HepG2 (cell line): ENCODE measurements at regions not wholly inside any gene's neighbourhood (a gene's known extent, or its start where the extent isn't known, plus 50 kb on each side); places are given as distances from the start of the nearest gene placed in this dataset.

ENCODE experiments used
- ATAC-seq: fragments of 200-7000 bp; cut with Tn5 transposase; 3 replicates; pipeline ENCODE4 v1.9.1; 2020; ENCODE audit warnings: mild to moderate bottlenecking, moderate library complexity
- BruUV-seq: library from RNA; stranded (reverse); fragments of 400-500 nt; replicated peaks from 2 replicates; lab custom pipeline; 2021; lab: Mats Ljungman, UMichigan
- CTCF ChIA-PET: fragments of 300-600 bp; formaldehyde crosslinking; extraction: SDS; loops from one replicate; lab custom pipeline; 2021; ENCODE audit warnings: low total read pairs, inconsistent platforms, low intra/inter-chr PET ratio; lab: Yijun Ruan, JAX
- POLR2A ChIA-PET: fragments of 350-600 bp; sonication (Branson Sonifier 250); formaldehyde crosslinking; loops from one replicate; lab custom pipeline; 2020; ENCODE audit warnings: antibody characterized with exemption, inconsistent platforms; lab: Yijun Ruan, JAX
- DNase-seq: peaks from one replicate; pipeline ENCODE4 v3.0.0-alpha.2; 2015; ENCODE audit warnings: low spot score
- FAIRE-seq: peaks from 3 replicates; lab custom pipeline; 2011; peaks lifted over from hg19 to GRCh38; lab: Jason Lieb, UNC
- H2AFZ ChIP-seq: one replicate; pipeline ENCODE4 v1.6.1; 2011; ENCODE audit warnings: low read length, inconsistent platforms
- H3K27ac ChIP-seq: fragments of 300-600 bp; 3 replicates; pipeline ENCODE4 v1.8.0; 2011; ENCODE audit warnings: mixed run types, mild to moderate bottlenecking, mixed read lengths, low read length, inconsistent platforms; ENCODE audit not compliant: insufficient read depth; ENCODE audit errors: extremely low read length
- H3K27me3 ChIP-seq, 2 experiments: fragments of 200-600 bp in 1 of 2; 2 replicates in 1 of 2; 3 replicates in 1 of 2; pipeline versions ENCODE4 v1.6.0 to v1.8.0; 2011; ENCODE audit warnings: low read length in 2 of 2, mild to moderate bottlenecking in 2 of 2, moderate library complexity in 2 of 2, inconsistent platforms in 1 of 2; ENCODE audit not compliant: insufficient read depth in 2 of 2, control insufficient read depth in 1 of 2
- H3K36me3 ChIP-seq, 2 experiments: fragments of 200-600 bp in 1 of 2; replicated peaks in 1 of 2; 2 replicates in 1 of 2; 3 replicates in 1 of 2; pipeline versions ENCODE4 v1.5.1 to v1.8.0; 2011; ENCODE audit warnings: low read length in 2 of 2, inconsistent platforms in 1 of 2; ENCODE audit not compliant: insufficient read depth in 2 of 2, control insufficient read depth in 1 of 2
- H3K4me1 ChIP-seq: 2 replicates; pipeline ENCODE4 v1.5.1; 2012; ENCODE audit warnings: low read length, inconsistent platforms; ENCODE audit not compliant: insufficient read depth
- H3K4me2 ChIP-seq: 2 replicates; pipeline ENCODE4 v1.6.0; 2011; ENCODE audit warnings: low read depth, low read length, inconsistent platforms
- H3K4me3 ChIP-seq, 3 experiments: fragments of 200-600 bp in 1 of 3; sonication (generic), shearing (Covaris generic) in 1 of 3; replicated peaks in 1 of 3; 2 replicates each; pipeline ENCODE4 v1.5.1; 2011 to 2016; ENCODE audit warnings: low read length in 3 of 3, inconsistent platforms in 2 of 3, low read depth in 2 of 3, mild to moderate bottlenecking in 2 of 3, control low read depth in 1 of 3, mixed read lengths in 1 of 3; ENCODE audit not compliant: insufficient read depth in 1 of 3
- H3K79me2 ChIP-seq: one replicate; pipeline ENCODE4 v1.6.1; 2011; ENCODE audit warnings: low read length, inconsistent platforms; ENCODE audit not compliant: insufficient read depth
- H3K9ac ChIP-seq: 2 replicates; pipeline ENCODE4 v1.6.0; 2011; ENCODE audit warnings: mild to moderate bottlenecking, low read depth, low read length, inconsistent platforms; ENCODE audit not compliant: insufficient read depth
- H3K9me3 ChIP-seq: 2 replicates; pipeline ENCODE4 v1.5.1; 2012; ENCODE audit warnings: mild to moderate bottlenecking, low read length
- H4K20me1 ChIP-seq: 2 replicates; pipeline ENCODE4 v1.6.0; 2011; ENCODE audit warnings: inconsistent platforms, mild to moderate bottlenecking, low read length, moderate library complexity; ENCODE audit not compliant: insufficient read depth
- ARID2 ChIP-seq: sonication (generic); formaldehyde crosslinking; IDR thresholded peaks from 2 replicates; pipeline ENCODE4 v1.8.1; 2022; ENCODE audit warnings: mild to moderate bottlenecking, missing genetic modification reagents, borderline replicate concordance
- GTF2F1 ChIP-seq: fragments of 150-350 bp; IDR thresholded peaks from 2 replicates; pipeline ENCODE4 v1.6.1; 2014; ENCODE audit warnings: low read length
- JUN ChIP-seq: sonication (generic); formaldehyde crosslinking; IDR thresholded peaks from 2 replicates; pipeline ENCODE4 v1.4.0; 2020; ENCODE audit warnings: mild to moderate bottlenecking, missing genetic modification reagents
- MXD4 ChIP-seq: IDR thresholded peaks from 2 replicates; pipeline ENCODE4 v1.6.1; 2016; ENCODE audit warnings: mild to moderate bottlenecking, missing biosample characterization, missing genetic modification reagents
- ONECUT2 ChIP-seq: sonication (generic); formaldehyde crosslinking; IDR thresholded peaks from 2 replicates; pipeline ENCODE4 v1.4.0; 2020; ENCODE audit warnings: missing genetic modification reagents
- ZFP37 ChIP-seq: sonication (generic); formaldehyde crosslinking; IDR thresholded peaks from 2 replicates; pipeline ENCODE4 v1.4.0; 2020; ENCODE audit warnings: missing genetic modification reagents, borderline replicate concordance
- ZNF572 ChIP-seq: sonication (generic); formaldehyde crosslinking; IDR thresholded peaks from 2 replicates; pipeline ENCODE4 v1.5.1; 2020; ENCODE audit warnings: mild to moderate bottlenecking, missing genetic modification reagents
- ZNF598 ChIP-seq: sonication (generic); formaldehyde crosslinking; IDR thresholded peaks from 2 replicates; pipeline ENCODE4 v1.5.1; 2020; ENCODE audit warnings: mild to moderate bottlenecking, missing genetic modification reagents, borderline replicate concordance
- ZSCAN29 ChIP-seq: sonication (generic); formaldehyde crosslinking; conservative IDR thresholded peaks from 2 replicates; pipeline ENCODE4 v1.4.0; 2020; ENCODE audit warnings: mild to moderate bottlenecking, missing genetic modification reagents
- whole genome bisulfite sequencing: methylation state at CpG from one replicate; pipeline ENCODE4 v1.1.6; 2017; ENCODE audit warnings: low lambda C conversion rate; 5-methylcytosine and 5-hydroxymethylcytosine counted together
- in situ Hi-C: cut with HindIII; loops from 2 replicates; pipeline ENCODE4 v1.10.0; 2017; ENCODE audit warnings: low pct_unique_long_range_greater_than_20kb; ENCODE audit not compliant: extremely low pct_ligation_motif_present
- intact Hi-C: fragments of 100-400 bp; cut with micrococcal nuclease; formaldehyde crosslinking; loops from one replicate; pipeline ENCODE4 v1.10.0; 2022; ENCODE audit not compliant: unreplicated experiment
- TF ChIP-seq, protein P1 (sequence below): sonication (generic); formaldehyde crosslinking; IDR thresholded peaks from 2 replicates; pipeline ENCODE4 v1.4.0; 2020; ENCODE audit warnings: missing genetic modification reagents
- TF ChIP-seq, protein P2 (sequence below): sonication (generic); formaldehyde crosslinking; IDR thresholded peaks from 2 replicates; pipeline ENCODE4 v1.8.0; 2022; ENCODE audit warnings: mild to moderate bottlenecking, missing genetic modification reagents, borderline replicate concordance
- TF ChIP-seq, protein P3 (sequence below): sonication (generic); formaldehyde crosslinking; IDR thresholded peaks from 2 replicates; pipeline ENCODE4 v1.4.0; 2020; ENCODE audit warnings: mild to moderate bottlenecking, low read depth, missing genetic modification reagents
- TF ChIP-seq, protein P4 (sequence below): sonication (generic); formaldehyde crosslinking; IDR thresholded peaks from 2 replicates; pipeline ENCODE4 v1.8.0; 2022; ENCODE audit warnings: missing genetic modification reagents, mild to moderate bottlenecking, borderline replicate concordance
- TF ChIP-seq, protein P5 (sequence below): sonication (generic); formaldehyde crosslinking; IDR thresholded peaks from 2 replicates; pipeline ENCODE4 v1.5.0; 2020; ENCODE audit warnings: mild to moderate bottlenecking, missing genetic modification reagents
- TF ChIP-seq, protein P6 (sequence below): sonication (generic); formaldehyde crosslinking; IDR thresholded peaks from 2 replicates; pipeline ENCODE4 v1.4.0; 2020; ENCODE audit warnings: mild to moderate bottlenecking, missing genetic modification reagents

DNA sequence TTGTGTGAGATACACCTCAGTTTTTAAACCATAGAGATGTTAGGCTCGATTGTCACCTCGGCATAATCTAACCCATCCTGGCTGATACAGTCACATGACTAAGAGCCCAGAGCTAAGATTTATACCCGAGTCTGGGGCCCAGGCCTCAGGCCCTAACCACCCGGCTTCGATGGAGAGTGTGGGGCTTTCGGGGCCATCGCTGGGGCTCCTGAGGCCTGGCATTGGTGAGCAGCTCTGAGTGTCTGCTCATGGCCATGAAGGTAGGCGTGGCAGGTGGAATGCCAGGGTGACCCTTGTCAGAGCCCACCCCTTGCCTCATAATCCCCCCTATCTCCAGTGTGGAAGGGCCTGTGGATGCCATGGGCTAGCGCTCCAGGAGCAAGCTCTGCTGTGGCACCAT lies 164.3 kb downstream of the BMP7 start:
- H3K4me2 ChIP-seq, result no peak overlapping the region
- no peaks in the 10 kb centered on the region for H3K4me1 ChIP-seq
- H3K27me3 ChIP-seq, result peaks cover 4 to 27% of the 10 kb centered on the region in 2 experiments; a peak in 3 of 5 replicates
- no peaks in the 10 kb centered on the region for H3K36me3 ChIP-seq
- ChIA-PET CTCF (no interaction called here), POLR2A (no interaction called here)
- in situ Hi-C loops, result no loop called here
- no peaks in the 10 kb centered on the region for H4K20me1 ChIP-seq
- H2AFZ ChIP-seq, result no peak overlapping the region
- BruUV-seq, result no TSS peak
- H3K9ac ChIP-seq, result no peak overlapping the region
- FAIRE-seq, result no peak
- no peak overlapping the region for H3K27ac ChIP-seq
- no peaks in the 10 kb centered on the region for H3K9me3 ChIP-seq
- ATAC-seq, result no peak
- intact Hi-C loops, result no loop called here
- no peak for DNase-seq
- no peak overlapping the region for H3K4me3 ChIP-seq
- no peaks in the 10 kb centered on the region for H3K79me2 ChIP-seq
- WGBS, result 40% methylated on average over 9 of the region's 9 CpGs
- TF ChIP-seq ZNF598 (CRISPR knock-in tag), result no peak
- no peak for TF ChIP-seq ARID2
- TF ChIP-seq, protein P1, sequence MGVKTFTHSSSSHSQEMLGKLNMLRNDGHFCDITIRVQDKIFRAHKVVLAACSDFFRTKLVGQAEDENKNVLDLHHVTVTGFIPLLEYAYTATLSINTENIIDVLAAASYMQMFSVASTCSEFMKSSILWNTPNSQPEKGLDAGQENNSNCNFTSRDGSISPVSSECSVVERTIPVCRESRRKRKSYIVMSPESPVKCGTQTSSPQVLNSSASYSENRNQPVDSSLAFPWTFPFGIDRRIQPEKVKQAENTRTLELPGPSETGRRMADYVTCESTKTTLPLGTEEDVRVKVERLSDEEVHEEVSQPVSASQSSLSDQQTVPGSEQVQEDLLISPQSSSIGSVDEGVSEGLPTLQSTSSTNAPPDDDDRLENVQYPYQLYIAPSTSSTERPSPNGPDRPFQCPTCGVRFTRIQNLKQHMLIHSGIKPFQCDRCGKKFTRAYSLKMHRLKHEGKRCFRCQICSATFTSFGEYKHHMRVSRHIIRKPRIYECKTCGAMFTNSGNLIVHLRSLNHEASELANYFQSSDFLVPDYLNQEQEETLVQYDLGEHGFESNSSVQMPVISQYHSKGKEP (CRISPR knock-in tag), result no peak
- TF ChIP-seq, protein P2, sequence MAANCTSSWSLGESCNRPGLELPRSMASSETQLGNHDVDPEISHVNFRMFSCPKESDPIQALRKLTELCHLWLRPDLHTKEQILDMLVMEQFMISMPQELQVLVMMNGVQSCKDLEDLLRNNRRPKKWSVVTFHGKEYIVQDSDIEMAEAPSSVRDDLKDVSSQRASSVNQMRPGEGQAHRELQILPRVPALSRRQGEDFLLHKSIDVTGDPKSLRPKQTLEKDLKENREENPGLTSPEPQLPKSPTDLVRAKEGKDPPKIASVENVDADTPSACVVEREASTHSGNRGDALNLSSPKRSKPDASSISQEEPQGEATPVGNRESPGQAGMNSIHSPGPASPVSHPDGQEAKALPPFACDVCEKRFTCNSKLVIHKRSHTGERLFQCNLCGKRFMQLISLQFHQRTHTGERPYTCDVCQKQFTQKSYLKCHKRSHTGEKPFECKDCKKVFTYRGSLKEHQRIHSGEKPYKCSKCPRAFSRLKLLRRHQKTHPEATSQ (CRISPR knock-in tag), result no peak
- TF ChIP-seq JUN, result no peak
- no peak for TF ChIP-seq GTF2F1
- TF ChIP-seq ZNF572 (CRISPR knock-in tag), result no peak
- TF ChIP-seq, protein P3, sequence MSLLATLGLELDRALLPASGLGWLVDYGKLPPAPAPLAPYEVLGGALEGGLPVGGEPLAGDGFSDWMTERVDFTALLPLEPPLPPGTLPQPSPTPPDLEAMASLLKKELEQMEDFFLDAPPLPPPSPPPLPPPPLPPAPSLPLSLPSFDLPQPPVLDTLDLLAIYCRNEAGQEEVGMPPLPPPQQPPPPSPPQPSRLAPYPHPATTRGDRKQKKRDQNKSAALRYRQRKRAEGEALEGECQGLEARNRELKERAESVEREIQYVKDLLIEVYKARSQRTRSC, result no peak
- TF ChIP-seq, protein P4, sequence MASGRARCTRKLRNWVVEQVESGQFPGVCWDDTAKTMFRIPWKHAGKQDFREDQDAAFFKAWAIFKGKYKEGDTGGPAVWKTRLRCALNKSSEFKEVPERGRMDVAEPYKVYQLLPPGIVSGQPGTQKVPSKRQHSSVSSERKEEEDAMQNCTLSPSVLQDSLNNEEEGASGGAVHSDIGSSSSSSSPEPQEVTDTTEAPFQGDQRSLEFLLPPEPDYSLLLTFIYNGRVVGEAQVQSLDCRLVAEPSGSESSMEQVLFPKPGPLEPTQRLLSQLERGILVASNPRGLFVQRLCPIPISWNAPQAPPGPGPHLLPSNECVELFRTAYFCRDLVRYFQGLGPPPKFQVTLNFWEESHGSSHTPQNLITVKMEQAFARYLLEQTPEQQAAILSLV (CRISPR knock-in tag), result no peak
- TF ChIP-seq ZSCAN29 (CRISPR knock-in tag), result no peak
- TF ChIP-seq, protein P5, sequence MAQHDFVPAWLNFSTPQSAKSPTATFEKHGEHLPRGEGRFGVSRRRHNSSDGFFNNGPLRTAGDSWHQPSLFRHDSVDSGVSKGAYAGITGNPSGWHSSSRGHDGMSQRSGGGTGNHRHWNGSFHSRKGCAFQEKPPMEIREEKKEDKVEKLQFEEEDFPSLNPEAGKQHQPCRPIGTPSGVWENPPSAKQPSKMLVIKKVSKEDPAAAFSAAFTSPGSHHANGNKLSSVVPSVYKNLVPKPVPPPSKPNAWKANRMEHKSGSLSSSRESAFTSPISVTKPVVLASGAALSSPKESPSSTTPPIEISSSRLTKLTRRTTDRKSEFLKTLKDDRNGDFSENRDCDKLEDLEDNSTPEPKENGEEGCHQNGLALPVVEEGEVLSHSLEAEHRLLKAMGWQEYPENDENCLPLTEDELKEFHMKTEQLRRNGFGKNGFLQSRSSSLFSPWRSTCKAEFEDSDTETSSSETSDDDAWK, result no peak
- TF ChIP-seq, protein P6, sequence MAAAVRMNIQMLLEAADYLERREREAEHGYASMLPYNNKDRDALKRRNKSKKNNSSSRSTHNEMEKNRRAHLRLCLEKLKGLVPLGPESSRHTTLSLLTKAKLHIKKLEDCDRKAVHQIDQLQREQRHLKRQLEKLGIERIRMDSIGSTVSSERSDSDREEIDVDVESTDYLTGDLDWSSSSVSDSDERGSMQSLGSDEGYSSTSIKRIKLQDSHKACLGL (CRISPR knock-in tag), result no peak
- no peak for TF ChIP-seq MXD4 (CRISPR knock-in tag)
- no peak for TF ChIP-seq ZFP37 (CRISPR knock-in tag)
- TF ChIP-seq ONECUT2 (CRISPR knock-in tag), result no peak
